ENCODE measurements at regions not wholly inside any gene's neighbourhood (a gene's known extent, or its start where the extent isn't known, plus 50 kb on each side); places are given as distances from the start of the nearest gene placed in this dataset.

DNA sequence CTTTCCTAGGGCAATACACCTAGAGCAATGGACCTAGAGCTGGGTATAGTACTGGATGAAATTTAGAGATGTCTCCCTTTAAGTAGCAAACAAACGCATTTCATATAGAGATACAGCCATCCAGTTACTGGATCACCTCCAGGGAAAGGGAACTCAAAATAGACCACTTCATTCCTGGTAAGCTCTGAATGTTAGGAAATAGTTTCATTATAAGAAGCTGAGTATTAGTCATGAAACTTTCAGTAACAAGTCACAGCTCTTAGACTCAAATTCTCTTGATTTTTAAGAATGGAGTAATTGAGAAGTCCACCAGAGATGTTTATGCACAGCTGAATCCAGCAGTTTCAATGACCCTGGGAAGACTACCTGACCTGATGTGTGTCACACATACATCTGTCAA lies 221.9 kb downstream of the FAM76B start:
- TF ChIP-seq, protein P1, sequence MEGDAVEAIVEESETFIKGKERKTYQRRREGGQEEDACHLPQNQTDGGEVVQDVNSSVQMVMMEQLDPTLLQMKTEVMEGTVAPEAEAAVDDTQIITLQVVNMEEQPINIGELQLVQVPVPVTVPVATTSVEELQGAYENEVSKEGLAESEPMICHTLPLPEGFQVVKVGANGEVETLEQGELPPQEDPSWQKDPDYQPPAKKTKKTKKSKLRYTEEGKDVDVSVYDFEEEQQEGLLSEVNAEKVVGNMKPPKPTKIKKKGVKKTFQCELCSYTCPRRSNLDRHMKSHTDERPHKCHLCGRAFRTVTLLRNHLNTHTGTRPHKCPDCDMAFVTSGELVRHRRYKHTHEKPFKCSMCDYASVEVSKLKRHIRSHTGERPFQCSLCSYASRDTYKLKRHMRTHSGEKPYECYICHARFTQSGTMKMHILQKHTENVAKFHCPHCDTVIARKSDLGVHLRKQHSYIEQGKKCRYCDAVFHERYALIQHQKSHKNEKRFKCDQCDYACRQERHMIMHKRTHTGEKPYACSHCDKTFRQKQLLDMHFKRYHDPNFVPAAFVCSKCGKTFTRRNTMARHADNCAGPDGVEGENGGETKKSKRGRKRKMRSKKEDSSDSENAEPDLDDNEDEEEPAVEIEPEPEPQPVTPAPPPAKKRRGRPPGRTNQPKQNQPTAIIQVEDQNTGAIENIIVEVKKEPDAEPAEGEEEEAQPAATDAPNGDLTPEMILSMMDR (conservative IDR thresholded peaks at IDR 0.05) = no peak
- no peak for TF ChIP-seq ZFX (IDR thresholded peaks at IDR 0.05)

Data from C4-2B (cell line).